ENCODE measurements at regions not wholly inside any gene's neighbourhood (a gene's known extent, or its start where the extent isn't known, plus 50 kb on each side); places are given as distances from the start of the nearest gene placed in this dataset.

GRCh38 chr19:30854207-30854606 is 482.0 kb downstream of the ZNF536 start:
- BruUV-seq (replicated peaks), result no TSS peak
- no peaks in the 10 kb centered on the region for H3K27me3 ChIP-seq (ENCODE audit: control insufficient read depth, insufficient read depth, low read length)
- ChIA-PET CTCF (interaction anchor here (0.7 kb wide), 1 partner anchor 188 kb away, joined by 3 read pairs; no protein-coding TSS in a partner anchor), POLR2A (no interaction called here)
- no peak for ATAC-seq
- in situ Hi-C loops (cut with HindIII; ENCODE audit: low pct_unique_long_range_greater_than_20kb, low sequenced_read_pairs) (no loop called here), intact Hi-C loops (cut with micrococcal nuclease; ENCODE audit: unreplicated experiment) (no loop called here)
- no peak overlapping the region for H3K27ac ChIP-seq (ENCODE audit: low read length)
- TF ChIP-seq TCF7L2 (IDR thresholded peaks at IDR 0.05; ENCODE audit: low read depth, low read length) (no peak), CTCF (IDR thresholded peaks at IDR 0.05) (no peak), REST (IDR thresholded peaks at IDR 0.05; ENCODE audit: insufficient read depth in 1 of 2, low read depth in 2 of 2, low read length in 1 of 2) (no peak), POLR2AphosphoS5 (IDR thresholded peaks at IDR 0.05; ENCODE audit: low read depth, low read length) (no peak), SIN3A (IDR thresholded peaks at IDR 0.05; ENCODE audit: borderline replicate concordance, insufficient read depth, low read depth, low read length) (no peak)
- H3K9me3 ChIP-seq (ENCODE audit: control insufficient read depth, insufficient read depth, low read depth, low read length), result no peaks in the 10 kb centered on the region
- no peak for DNase-seq (ENCODE audit: low read depth, low spot score)
- no peaks in the 10 kb centered on the region for H3K4me1 ChIP-seq (ENCODE audit: control insufficient read depth, insufficient read depth, low read length)
- no peaks in the 10 kb centered on the region for H3K36me3 ChIP-seq (ENCODE audit: control insufficient read depth, insufficient read depth, low read length)
- H3K4me3 ChIP-seq (ENCODE audit: low read depth in 2 of 2, low read length in 2 of 2), result no peak overlapping the region

DNA sequence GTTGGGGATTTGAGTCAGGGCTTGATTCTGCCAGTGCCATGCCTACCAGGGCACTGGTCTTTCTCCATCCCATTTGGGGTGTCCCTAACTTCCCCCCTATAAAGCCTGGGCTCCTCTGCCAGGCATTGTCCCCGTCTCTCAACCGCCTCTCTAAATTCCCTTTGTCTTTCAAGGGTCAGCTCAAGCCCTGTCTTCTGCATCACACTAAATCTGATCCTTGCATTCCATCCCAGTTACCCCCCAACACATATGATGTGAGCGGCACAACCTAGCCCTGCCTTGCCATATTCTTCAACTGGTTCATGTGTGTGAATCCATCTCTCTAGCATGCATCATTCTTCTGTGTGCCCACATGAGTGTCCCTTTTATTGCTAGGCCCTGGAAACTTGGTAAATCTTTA is 480.9 kb downstream of the ZNF536 start:
- no peak for DNase-seq (ENCODE audit: low read depth, low spot score)
- Histone ChIP-seq H3K9me3 (ENCODE audit: control insufficient read depth, insufficient read depth, low read depth, low read length) (no peaks in the 10 kb centered on the region), H3K36me3 (ENCODE audit: control insufficient read depth, insufficient read depth, low read length) (no peaks in the 10 kb centered on the region), H3K4me3 (ENCODE audit: low read depth in 2 of 2, low read length in 2 of 2) (no peak overlapping the region), H3K27me3 (ENCODE audit: control insufficient read depth, insufficient read depth, low read length) (no peaks in the 10 kb centered on the region), H3K27ac (ENCODE audit: low read length) (no peak overlapping the region), H3K4me1 (ENCODE audit: control insufficient read depth, insufficient read depth, low read length) (no peaks in the 10 kb centered on the region)
- ChIA-PET POLR2A (no interaction called here), CTCF (no interaction called here)
- no peak for ATAC-seq
- TF ChIP-seq TCF7L2 (IDR thresholded peaks at IDR 0.05; ENCODE audit: low read depth, low read length), result no peak
- TF ChIP-seq REST (IDR thresholded peaks at IDR 0.05; ENCODE audit: insufficient read depth in 1 of 2, low read depth in 2 of 2, low read length in 1 of 2), result no peak
- no peak for TF ChIP-seq CTCF (IDR thresholded peaks at IDR 0.05)
- TF ChIP-seq POLR2AphosphoS5 (IDR thresholded peaks at IDR 0.05; ENCODE audit: low read depth, low read length), result no peak
- no peak for TF ChIP-seq SIN3A (IDR thresholded peaks at IDR 0.05; ENCODE audit: borderline replicate concordance, insufficient read depth, low read depth, low read length)
- in situ Hi-C loops (cut with HindIII; ENCODE audit: low pct_unique_long_range_greater_than_20kb, low sequenced_read_pairs), result no loop called here
- intact Hi-C loops (cut with micrococcal nuclease; ENCODE audit: unreplicated experiment), result no loop called here
- BruUV-seq (replicated peaks), result no TSS peak

Data from Panc1 (cell line).